ENCODE measurements at regions not wholly inside any gene's neighbourhood (a gene's known extent, or its start where the extent isn't known, plus 50 kb on each side); places are given as distances from the start of the nearest gene placed in this dataset.

DNA sequence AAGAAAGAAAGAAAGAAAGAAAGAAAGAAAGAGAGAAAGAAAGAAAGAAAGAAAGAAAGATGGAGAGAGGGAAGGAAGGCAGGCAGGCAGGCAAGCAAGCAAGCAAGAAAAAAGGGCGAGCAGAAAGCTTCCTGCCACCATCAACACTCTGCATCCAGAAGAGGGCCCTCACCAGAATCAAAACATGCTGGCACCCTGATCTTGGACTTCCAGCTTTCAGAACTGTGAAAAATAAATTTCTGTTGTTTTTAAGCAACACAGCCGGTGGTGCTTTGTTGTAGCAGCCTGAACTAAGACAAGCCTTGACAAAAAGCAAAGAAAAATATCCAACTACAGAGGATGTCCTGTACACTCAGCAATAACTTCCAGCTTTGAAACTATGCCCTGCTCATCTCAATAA lies 401.7 kb downstream of the LRATD1 start:
- TF ChIP-seq, protein P1, sequence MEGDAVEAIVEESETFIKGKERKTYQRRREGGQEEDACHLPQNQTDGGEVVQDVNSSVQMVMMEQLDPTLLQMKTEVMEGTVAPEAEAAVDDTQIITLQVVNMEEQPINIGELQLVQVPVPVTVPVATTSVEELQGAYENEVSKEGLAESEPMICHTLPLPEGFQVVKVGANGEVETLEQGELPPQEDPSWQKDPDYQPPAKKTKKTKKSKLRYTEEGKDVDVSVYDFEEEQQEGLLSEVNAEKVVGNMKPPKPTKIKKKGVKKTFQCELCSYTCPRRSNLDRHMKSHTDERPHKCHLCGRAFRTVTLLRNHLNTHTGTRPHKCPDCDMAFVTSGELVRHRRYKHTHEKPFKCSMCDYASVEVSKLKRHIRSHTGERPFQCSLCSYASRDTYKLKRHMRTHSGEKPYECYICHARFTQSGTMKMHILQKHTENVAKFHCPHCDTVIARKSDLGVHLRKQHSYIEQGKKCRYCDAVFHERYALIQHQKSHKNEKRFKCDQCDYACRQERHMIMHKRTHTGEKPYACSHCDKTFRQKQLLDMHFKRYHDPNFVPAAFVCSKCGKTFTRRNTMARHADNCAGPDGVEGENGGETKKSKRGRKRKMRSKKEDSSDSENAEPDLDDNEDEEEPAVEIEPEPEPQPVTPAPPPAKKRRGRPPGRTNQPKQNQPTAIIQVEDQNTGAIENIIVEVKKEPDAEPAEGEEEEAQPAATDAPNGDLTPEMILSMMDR (IDR thresholded peaks at IDR 0.05 in 2 of 3, conservative IDR thresholded peaks at IDR 0.05 in 1 of 3; ENCODE audit: control insufficient read depth in 2 of 3, extremely low read depth in 1 of 3, insufficient read depth in 1 of 3, low read depth in 3 of 3, low read length in 3 of 3), result no peak
- TF ChIP-seq HCFC1 (IDR thresholded peaks at IDR 0.05; ENCODE audit: low read length) (no peak), CBX3 (IDR thresholded peaks at IDR 0.05; ENCODE audit: borderline replicate concordance, low read depth) (no peak)

Measured in GM12878 (cell line).